ENCODE measurements at regions not wholly inside any gene's neighbourhood (a gene's known extent, or its start where the extent isn't known, plus 50 kb on each side); places are given as distances from the start of the nearest gene placed in this dataset.
"Not testable (repeated sequence)": the region's sequence is repeated elsewhere in the genome, so short reads cannot be mapped to it uniquely, and the experiment has no call there.

GRCh38 chr12:107144441-107144840 is 51.1 kb upstream of the CRY1 start:
- DNase-seq (ENCODE audit: low read depth in 2 of 2), result no peak

GRCh38 chr12:107144990-107145389 is 51.6 kb upstream of the CRY1 start:
- no peak for DNase-seq (ENCODE audit: low read depth in 2 of 2)

GRCh38 chr12:107145397-107145796 is 52.0 kb upstream of the CRY1 start:
- DNase-seq (ENCODE audit: low read depth in 2 of 2), result no peak

GRCh38 chr12:107148107-107148506 is 54.8 kb upstream of the CRY1 start:
- no peak for DNase-seq (ENCODE audit: low read depth in 2 of 2)

- DNase-seq (ENCODE audit: low read depth in 2 of 2), result no peak
Measured at GRCh38 chr12:107152315-107152714, 59.0 kb upstream of the CRY1 start.

- no peak for DNase-seq (ENCODE audit: low read depth in 2 of 2)
Measured at GRCh38 chr12:107159384-107159900, 66.1 kb upstream of the CRY1 start.

GRCh38 chr12:107163413-107163812 is 70.1 kb upstream of the CRY1 start:
- no peak for DNase-seq (ENCODE audit: low read depth in 2 of 2)

- no peak for DNase-seq (ENCODE audit: low read depth in 2 of 2)
Measured at GRCh38 chr12:107164392-107164791, 71.0 kb upstream of the CRY1 start.

GRCh38 chr12:107165581-107165980 is 72.2 kb upstream of the CRY1 start:
- no peak for DNase-seq (ENCODE audit: low read depth in 2 of 2)

GRCh38 chr12:107167756-107168155 is 74.4 kb upstream of the CRY1 start:
- no peak for DNase-seq (ENCODE audit: low read depth in 2 of 2)

- no peak for DNase-seq (ENCODE audit: low read depth in 2 of 2)
Measured at GRCh38 chr12:107169200-107169599, 75.9 kb upstream of the CRY1 start.

GRCh38 chr12:107178776-107179175 is 85.4 kb upstream of the CRY1 start:
- no peak for DNase-seq (ENCODE audit: low read depth in 2 of 2)

GRCh38 chr12:107179871-107180270 is 86.5 kb upstream of the CRY1 start:
- DNase-seq (ENCODE audit: low read depth in 2 of 2), result no peak

- DNase-seq (ENCODE audit: low read depth in 2 of 2), result no peak
Measured at GRCh38 chr12:107180272-107180671, 86.9 kb upstream of the CRY1 start.

GRCh38 chr12:107184359-107184930 is 91.1 kb upstream of the CRY1 start:
- no peak for DNase-seq (ENCODE audit: low read depth in 2 of 2)

- no peak for DNase-seq (ENCODE audit: low read depth in 2 of 2)
Measured at GRCh38 chr12:107196681-107197080, 103.3 kb upstream of the CRY1 start.

- no peak for DNase-seq (ENCODE audit: low read depth in 2 of 2)
Measured at GRCh38 chr12:107200394-107200793, 107.0 kb upstream of the CRY1 start.

GRCh38 chr12:107207931-107208525 is 114.7 kb upstream of the CRY1 start:
- DNase-seq (ENCODE audit: low read depth in 2 of 2), result no peak

- DNase-seq (ENCODE audit: low read depth in 2 of 2), result not testable (repeated sequence)
Measured at GRCh38 chr12:107209700-107210099, 116.4 kb upstream of the CRY1 start.

GRCh38 chr12:107214373-107214773 is 121.0 kb upstream of the CRY1 start:
- not testable (repeated sequence) for DNase-seq (ENCODE audit: low read depth in 2 of 2)

GRCh38 chr12:107216411-107216810 is 123.1 kb upstream of the CRY1 start:
- not testable (repeated sequence) for DNase-seq (ENCODE audit: low read depth in 2 of 2)

GRCh38 chr12:107219301-107219700 is 126.0 kb upstream of the CRY1 start:
- DNase-seq (ENCODE audit: low read depth in 2 of 2), result no peak

- DNase-seq (ENCODE audit: low read depth in 2 of 2), result no peak
Measured at GRCh38 chr12:107221913-107222312, 128.6 kb upstream of the CRY1 start.

- DNase-seq (ENCODE audit: low read depth in 2 of 2), result no peak
Measured at GRCh38 chr12:107223821-107224220, 130.5 kb upstream of the CRY1 start.
